GM18502 (cell line): ENCODE measurements at regions not wholly inside any gene's neighbourhood (a gene's known extent, or its start where the extent isn't known, plus 50 kb on each side); places are given as distances from the start of the nearest gene placed in this dataset.

Source experiments
- ATAC-seq: cut with Tn5 transposase; IDR thresholded peaks from one replicate; pipeline ENCODE4 v1.9.1; 2021; ENCODE audit warnings: mild to moderate bottlenecking; ENCODE audit not compliant: unreplicated experiment, poor library complexity

GRCh38 chr9:91038483-91039124 is 237.0 kb downstream of the SYK start:
- ATAC-seq, result no peak

GRCh38 chr9:91039125-91039834 is 237.7 kb downstream of the SYK start:
- ATAC-seq, result no peak

- ATAC-seq, result no peak
Measured at GRCh38 chr9:91039835-91040140, 238.2 kb downstream of the SYK start.

GRCh38 chr9:91040371-91041215 is 239.0 kb downstream of the SYK start:
- no peak for ATAC-seq

GRCh38 chr9:91042024-91042423 is 240.4 kb downstream of the SYK start:
- ATAC-seq, result no peak

GRCh38 chr9:91042541-91042940 is 240.9 kb downstream of the SYK start:
- ATAC-seq, result no peak

- no peak for ATAC-seq
Measured at GRCh38 chr9:91043056-91043810, 241.6 kb downstream of the SYK start.

GRCh38 chr9:91043811-91044175 is 242.2 kb downstream of the SYK start:
- no peak for ATAC-seq

GRCh38 chr9:91044354-91044753 is 242.7 kb downstream of the SYK start:
- no peak for ATAC-seq

GRCh38 chr9:91045041-91045440 is 243.4 kb downstream of the SYK start:
- no peak for ATAC-seq

- ATAC-seq, result no peak
Measured at GRCh38 chr9:91047529-91047928, 245.9 kb downstream of the SYK start.

GRCh38 chr9:91047993-91048607 is 246.5 kb downstream of the SYK start:
- no peak for ATAC-seq

GRCh38 chr9:91048749-91049148 is 247.1 kb downstream of the SYK start:
- ATAC-seq, result no peak

GRCh38 chr9:91053824-91054223 is 252.2 kb downstream of the SYK start:
- no peak for ATAC-seq

- no peak for ATAC-seq
Measured at GRCh38 chr9:91055845-91056244, 254.2 kb downstream of the SYK start.

- no peak for ATAC-seq
Measured at GRCh38 chr9:91056486-91056885, 254.9 kb downstream of the SYK start.

GRCh38 chr9:91056917-91057316 is 255.3 kb downstream of the SYK start:
- no peak for ATAC-seq

- ATAC-seq, result no peak
Measured at GRCh38 chr9:91059713-91060112, 258.1 kb downstream of the SYK start.

GRCh38 chr9:91060520-91061343 is 259.1 kb downstream of the SYK start:
- no peak for ATAC-seq

- no peak for ATAC-seq
Measured at GRCh38 chr9:91061506-91061905, 259.9 kb downstream of the SYK start.
